Peyer's patch (tissue), 4 donors: ENCODE measurements at regions not wholly inside any gene's neighbourhood (a gene's known extent, or its start where the extent isn't known, plus 50 kb on each side); places are given as distances from the start of the nearest gene placed in this dataset.

Source experiments
- POLR2A ChIP-seq, 2 donors: fragments of 450-650 bp; IDR thresholded peaks; one replicate each; pipeline ENCODE4 v1.5.1; 2017; ENCODE audit warnings: antibody characterized with exemption in 2 of 2, mild to moderate bottlenecking in 2 of 2, moderate library complexity in 2 of 2
- TF ChIP-seq, protein P1 (sequence below), 6 experiments: fragments of 450-650 bp in 4 of 6; fragments of 200-600 bp in 2 of 6; sonication (generic) in 1 of 6; IDR thresholded peaks; one replicate each; pipeline ENCODE4 v1.5.1; 2017 to 2019; ENCODE audit warnings: antibody characterized with exemption in 6 of 6, mild to moderate bottlenecking in 3 of 6, moderate library complexity in 1 of 6

DNA sequence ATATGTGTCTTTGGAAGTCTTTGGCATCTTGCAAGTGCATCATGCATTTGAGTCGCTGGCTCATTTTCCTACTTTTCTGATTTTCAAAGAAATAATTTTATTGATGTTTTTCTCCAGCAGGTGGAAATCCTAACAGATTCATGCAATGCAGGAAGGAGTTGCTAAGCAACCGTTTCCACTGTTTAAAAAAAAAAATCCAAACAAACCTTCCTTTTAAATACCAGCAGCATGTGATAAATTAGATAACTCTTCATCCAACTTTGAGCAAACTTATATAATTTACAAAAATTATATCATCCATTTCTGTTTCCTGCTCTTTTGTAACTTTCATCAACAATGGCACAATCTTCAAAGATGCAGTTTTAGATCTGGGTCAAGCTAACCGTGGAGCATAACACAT lies 364.1 kb downstream of the MFSD1 start:
- TF ChIP-seq, protein P1, sequence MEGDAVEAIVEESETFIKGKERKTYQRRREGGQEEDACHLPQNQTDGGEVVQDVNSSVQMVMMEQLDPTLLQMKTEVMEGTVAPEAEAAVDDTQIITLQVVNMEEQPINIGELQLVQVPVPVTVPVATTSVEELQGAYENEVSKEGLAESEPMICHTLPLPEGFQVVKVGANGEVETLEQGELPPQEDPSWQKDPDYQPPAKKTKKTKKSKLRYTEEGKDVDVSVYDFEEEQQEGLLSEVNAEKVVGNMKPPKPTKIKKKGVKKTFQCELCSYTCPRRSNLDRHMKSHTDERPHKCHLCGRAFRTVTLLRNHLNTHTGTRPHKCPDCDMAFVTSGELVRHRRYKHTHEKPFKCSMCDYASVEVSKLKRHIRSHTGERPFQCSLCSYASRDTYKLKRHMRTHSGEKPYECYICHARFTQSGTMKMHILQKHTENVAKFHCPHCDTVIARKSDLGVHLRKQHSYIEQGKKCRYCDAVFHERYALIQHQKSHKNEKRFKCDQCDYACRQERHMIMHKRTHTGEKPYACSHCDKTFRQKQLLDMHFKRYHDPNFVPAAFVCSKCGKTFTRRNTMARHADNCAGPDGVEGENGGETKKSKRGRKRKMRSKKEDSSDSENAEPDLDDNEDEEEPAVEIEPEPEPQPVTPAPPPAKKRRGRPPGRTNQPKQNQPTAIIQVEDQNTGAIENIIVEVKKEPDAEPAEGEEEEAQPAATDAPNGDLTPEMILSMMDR (IDR thresholded peaks at IDR 0.05): no peak
- no peak for TF ChIP-seq POLR2A (IDR thresholded peaks at IDR 0.05)
